ENCODE measurements at regions not wholly inside any gene's neighbourhood (a gene's known extent, or its start where the extent isn't known, plus 50 kb on each side); places are given as distances from the start of the nearest gene placed in this dataset.

- no peak for TF ChIP-seq REST (IDR thresholded peaks at IDR 0.05)
Observed at GRCh38 chr12:90010089-90010488, 301.5 kb upstream of the ATP2B1 start (continued).

- Histone ChIP-seq H3K4me1 (ENCODE audit: control insufficient read depth in 4 of 4, insufficient read depth in 4 of 4, low read length in 3 of 4) (no peaks in the 10 kb centered on the region), H3K9ac (ENCODE audit: low read depth in 1 of 2, low read length in 2 of 2) (no peak overlapping the region), H3K4me3 (ENCODE audit: low read depth in 1 of 3, low read length in 3 of 3) (no peak overlapping the region), H3K9me3 (ENCODE audit: control insufficient read depth in 4 of 4, low read length in 3 of 4) (no peaks in the 10 kb centered on the region), H3K27me3 (ENCODE audit: control insufficient read depth in 4 of 4, insufficient read depth in 4 of 4, low read length in 3 of 4) (no peaks in the 10 kb centered on the region), H3K27ac (ENCODE audit: low read depth in 1 of 2, low read length in 2 of 2) (no peak overlapping the region), H3K36me3 (ENCODE audit: control insufficient read depth in 4 of 4, insufficient read depth in 3 of 4, low read depth in 1 of 4, low read length in 3 of 4) (no peaks in the 10 kb centered on the region)
- WGBS, result 68% methylated on average over 3 of the region's 3 CpGs
- DNase-seq (ENCODE audit: low spot score), result no peak
- no peak for TF ChIP-seq RAD21 (IDR thresholded peaks at IDR 0.05)
- no peak for TF ChIP-seq MAX (IDR thresholded peaks at IDR 0.05)
- TF ChIP-seq ATF3 (IDR thresholded peaks at IDR 0.05), result no peak
- TF ChIP-seq REST (IDR thresholded peaks at IDR 0.05), result no peak
- TF ChIP-seq SP1 (IDR thresholded peaks at IDR 0.05), result no peak
- TF ChIP-seq JUND (IDR thresholded peaks at IDR 0.05), result no peak
- TF ChIP-seq TAF1 (conservative IDR thresholded peaks at IDR 0.05), result no peak
- TF ChIP-seq ZBTB33 (IDR thresholded peaks at IDR 0.05), result no peak
- TF ChIP-seq HNF4G (IDR thresholded peaks at IDR 0.05), result no peak
- no peak for TF ChIP-seq GABPA (IDR thresholded peaks at IDR 0.05 in 1 of 2, conservative IDR thresholded peaks at IDR 0.05 in 1 of 2)
- no peak for TF ChIP-seq EGR1 (IDR thresholded peaks at IDR 0.05; ENCODE audit: low read depth in 2 of 2)
- TF ChIP-seq HNF4A (conservative IDR thresholded peaks at IDR 0.05), result no peak
- TF ChIP-seq RXRA (IDR thresholded peaks at IDR 0.05), result no peak
- no peak for TF ChIP-seq YY1 (IDR thresholded peaks at IDR 0.05)
- TF ChIP-seq FOXA2 (IDR thresholded peaks at IDR 0.05), result no peak
- no peak for TF ChIP-seq CTCF (IDR thresholded peaks at IDR 0.05; ENCODE audit: low read depth, low read length, missing input control)
- no peak for TF ChIP-seq NR2F2 (IDR thresholded peaks at IDR 0.05)
- TF ChIP-seq FOXA1 (IDR thresholded peaks at IDR 0.05), result no peak
Observed at GRCh38 chr12:90008277-90008676, 299.6 kb upstream of the ATP2B1 start.
